ENCODE measurements at regions not wholly inside any gene's neighbourhood (a gene's known extent, or its start where the extent isn't known, plus 50 kb on each side); places are given as distances from the start of the nearest gene placed in this dataset.
A peak's percentile ranks its signal among the peaks of the same experiment; 100 is the strongest.

DNA sequence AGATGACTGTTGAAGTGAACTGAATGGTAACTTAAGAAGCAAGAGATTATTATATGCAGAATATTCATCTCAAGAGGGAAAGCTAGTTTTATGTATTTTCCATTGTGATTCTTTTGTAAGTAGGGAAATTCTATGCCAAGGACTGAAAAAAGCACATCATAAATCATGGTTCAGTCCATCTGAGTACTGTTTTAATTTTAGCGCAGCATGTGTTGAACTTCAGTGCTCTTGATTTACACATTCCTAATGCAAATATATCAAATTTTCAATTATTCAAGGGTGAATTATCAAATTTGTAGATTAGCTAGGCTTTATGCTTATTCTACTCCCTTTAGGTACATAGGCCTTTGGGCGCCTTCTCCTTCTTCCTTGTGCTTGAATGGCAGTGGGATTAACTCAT, 50.3 kb upstream of the TCF12 start:
- no peak for DNase-seq (ENCODE audit: low read depth, low spot score)

DNA sequence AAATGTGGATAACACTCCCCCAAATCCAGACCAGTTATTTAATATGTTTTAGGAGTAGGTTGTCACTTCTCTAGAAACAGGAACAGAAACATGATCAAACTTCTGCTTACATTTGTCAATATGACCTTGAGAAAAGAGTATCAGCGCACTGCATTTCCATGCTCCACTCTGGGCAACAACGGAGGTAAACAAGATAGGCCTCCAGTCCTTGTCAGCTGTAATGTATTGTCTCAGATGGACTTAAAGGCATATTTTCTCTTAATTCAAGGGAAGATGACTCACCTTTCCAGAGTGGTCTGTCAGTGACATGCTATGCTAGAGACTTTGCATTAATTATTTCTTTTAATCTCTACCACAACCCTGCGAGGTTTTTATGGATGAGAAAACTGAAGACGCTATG, 51.6 kb upstream of the TCF12 start:
- no peak for DNase-seq (ENCODE audit: low read depth, low spot score)

DNA sequence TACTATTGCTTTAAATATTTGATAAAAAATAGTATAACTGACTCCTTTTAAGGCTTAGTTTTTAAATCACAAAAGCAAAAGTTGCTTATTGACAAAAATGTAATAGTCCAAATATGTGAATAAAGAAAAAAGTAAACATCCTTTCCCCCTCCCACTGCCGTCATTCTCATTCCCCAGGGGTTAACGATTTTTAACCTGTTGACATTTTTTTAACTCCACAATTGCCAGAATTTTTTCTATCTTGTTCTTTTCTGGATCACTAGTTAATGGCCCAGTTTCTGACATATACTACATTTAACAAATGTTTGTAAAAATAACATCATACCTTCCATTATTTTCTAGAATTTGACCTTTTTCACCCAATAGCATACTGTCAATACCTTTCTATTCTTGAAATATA, 60.6 kb upstream of the TCF12 start:
- DNase-seq (ENCODE audit: low read depth, low spot score), result no peak

DNA sequence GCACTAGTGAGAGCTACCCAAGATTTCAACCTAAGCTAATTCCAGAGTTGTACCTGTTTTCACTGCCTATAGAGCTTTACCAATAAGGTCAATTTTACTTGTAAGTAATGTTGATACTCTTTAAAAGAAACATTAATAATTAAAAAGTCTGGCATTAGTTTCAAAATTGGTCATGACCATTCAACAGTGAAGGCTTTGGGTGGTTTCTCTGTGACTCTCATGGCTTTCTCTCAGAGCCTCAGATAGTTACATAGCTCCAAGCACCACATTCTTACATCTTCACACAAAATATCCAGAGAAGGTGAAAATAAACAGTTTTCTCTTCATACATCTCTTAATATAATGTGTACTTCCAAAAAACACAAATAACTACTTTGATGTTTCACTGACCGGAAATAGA, 61.5 kb upstream of the TCF12 start:
- DNase-seq (ENCODE audit: low read depth, low spot score), result no peak

- DNase-seq (ENCODE audit: low read depth, low spot score), result no peak
Measured at GRCh38 chr15:56844892-56845291, 73.6 kb upstream of the TCF12 start.

GRCh38 chr15:56844471-56844870, 74.0 kb upstream of the TCF12 start:
- no peak for DNase-seq (ENCODE audit: low read depth, low spot score)

DNA sequence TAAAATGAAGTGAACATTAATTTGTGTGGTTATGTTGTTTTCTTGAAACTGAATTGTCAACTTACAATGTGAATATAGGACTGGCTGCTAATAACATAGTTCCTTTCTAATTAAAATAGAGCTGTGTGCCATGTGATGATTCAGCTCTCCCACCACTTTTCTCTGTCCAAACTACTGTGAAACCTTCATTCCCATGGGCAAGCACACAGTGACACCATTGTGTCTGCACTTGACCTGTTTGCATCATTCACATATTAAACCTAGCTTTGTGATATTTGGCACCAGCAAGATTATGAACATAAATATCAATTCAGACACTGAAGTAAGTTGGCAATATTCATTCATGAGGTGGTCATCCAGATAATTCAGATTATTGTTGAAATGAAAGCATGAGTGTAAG, 78.8 kb upstream of the TCF12 start:
- DNase-seq (ENCODE audit: low read depth, low spot score), result no peak

DNA sequence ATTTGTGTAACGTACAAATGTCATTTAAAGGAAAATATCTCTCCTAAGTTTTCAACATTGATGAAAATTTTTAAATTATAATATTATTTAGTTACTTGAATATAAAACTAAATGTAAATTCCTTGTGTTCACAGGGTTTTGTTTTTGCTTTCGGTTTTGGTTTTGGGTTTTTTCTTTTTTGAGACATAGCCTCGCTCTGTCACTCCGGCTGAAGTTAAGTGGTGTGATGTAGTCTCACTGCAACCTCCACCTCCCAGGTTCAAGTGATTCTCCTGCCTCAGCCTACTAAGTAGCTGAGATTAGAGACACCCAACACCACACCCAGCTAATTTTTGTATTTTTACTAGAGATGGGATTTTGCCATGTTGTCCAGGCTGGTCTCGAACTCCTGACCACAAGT, 79.3 kb upstream of the TCF12 start:
- no peak for DNase-seq (ENCODE audit: low read depth, low spot score)

DNA sequence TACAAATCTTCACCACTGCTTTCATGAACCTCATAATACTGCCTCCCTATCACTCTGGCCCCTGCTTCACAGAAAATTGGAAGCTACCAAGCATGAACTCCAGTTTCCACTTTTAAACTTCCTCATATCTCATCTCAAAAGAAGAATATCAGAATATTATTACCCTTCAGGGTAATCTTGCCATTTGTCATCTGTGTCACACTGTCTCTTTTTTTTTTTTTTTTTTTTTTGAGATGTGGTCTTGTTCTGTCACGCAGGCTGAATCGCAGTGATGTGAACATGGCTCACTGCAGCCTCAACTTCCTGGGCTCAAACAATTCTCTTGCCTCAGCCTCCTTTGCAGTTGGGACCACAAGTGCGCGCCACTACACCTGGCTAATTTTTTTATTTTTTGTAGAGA, 80.4 kb upstream of the TCF12 start:
- no peak for DNase-seq (ENCODE audit: low read depth, low spot score)

GRCh38 chr15:56837273-56837672, 81.2 kb upstream of the TCF12 start:
- DNase-seq (ENCODE audit: low read depth, low spot score), result no peak

GRCh38 chr15:56835718-56836171, 82.7 kb upstream of the TCF12 start:
- no peak for DNase-seq (ENCODE audit: low read depth, low spot score)

DNA sequence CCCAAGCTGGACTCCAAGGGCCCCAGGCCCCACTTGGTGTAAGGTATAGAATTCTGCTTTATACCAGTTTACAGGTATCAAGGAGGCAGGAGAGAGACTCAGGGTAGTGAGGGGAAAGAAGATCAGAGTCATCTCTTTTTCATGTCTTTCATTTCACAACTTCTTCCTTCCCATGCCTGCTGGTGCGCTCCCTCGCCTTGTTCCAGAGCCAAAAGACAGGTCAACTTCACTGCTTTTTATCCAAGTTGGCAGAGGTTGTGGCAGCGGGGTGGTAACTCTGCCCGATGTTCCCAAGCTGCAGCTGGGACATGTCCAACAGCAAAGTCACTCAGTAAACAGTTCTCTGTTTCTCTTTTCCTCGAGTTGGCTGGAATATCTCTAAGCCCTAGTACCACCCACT, 86.3 kb upstream of the TCF12 start:
- no peak for DNase-seq (ENCODE audit: low read depth, low spot score)

- no peak for DNase-seq (ENCODE audit: low read depth, low spot score)
Measured at GRCh38 chr15:56831467-56832005, 86.9 kb upstream of the TCF12 start.

GRCh38 chr15:56824175-56824574, 90.9 kb upstream of the ZNF280D start:
- DNase-seq (ENCODE audit: low read depth, low spot score), result no peak

GRCh38 chr15:56821721-56822425, 88.6 kb upstream of the ZNF280D start:
- DNase-seq (ENCODE audit: low read depth, low spot score), result peak; percentile 59

GRCh38 chr15:56820333-56820732, 87.0 kb upstream of the ZNF280D start:
- DNase-seq (ENCODE audit: low read depth, low spot score), result no peak

DNA sequence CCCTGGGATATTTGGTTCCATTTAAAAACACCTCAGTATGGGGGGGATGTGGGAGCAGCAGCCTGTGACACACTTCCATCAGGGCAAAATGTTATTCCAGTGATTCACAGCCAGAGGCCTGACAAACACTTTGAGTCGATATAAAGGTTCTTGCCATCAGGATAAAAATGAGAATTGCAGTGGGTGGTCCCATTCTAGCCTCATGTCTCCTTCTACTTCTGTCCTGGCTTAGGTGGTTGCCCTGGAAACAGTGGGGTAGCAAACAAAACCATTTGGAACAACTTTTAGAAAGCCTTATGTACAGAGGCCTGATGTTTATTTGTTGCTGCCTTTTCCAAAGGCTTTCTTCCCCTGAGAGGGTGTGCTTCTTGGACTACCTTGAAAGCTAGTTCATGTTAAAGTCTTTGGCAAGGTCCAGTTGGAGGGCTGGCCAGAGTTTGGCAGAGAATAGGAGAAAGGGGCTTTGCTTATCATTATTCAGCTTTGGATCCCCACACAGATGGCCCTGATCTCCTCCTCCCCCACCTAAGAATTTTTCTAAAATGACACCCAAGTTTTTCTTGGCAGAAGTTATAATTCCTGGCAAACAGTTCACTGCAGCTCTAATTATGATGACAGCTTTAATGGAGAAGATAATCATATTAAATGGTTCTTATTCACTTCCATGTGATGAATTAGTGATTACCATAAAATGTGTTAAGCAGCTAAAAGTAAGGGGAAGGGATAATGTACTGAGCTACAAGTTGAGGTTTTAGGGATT, 84.2 kb upstream of the ZNF280D start:
- no peak for DNase-seq (ENCODE audit: low read depth, low spot score)

DNA sequence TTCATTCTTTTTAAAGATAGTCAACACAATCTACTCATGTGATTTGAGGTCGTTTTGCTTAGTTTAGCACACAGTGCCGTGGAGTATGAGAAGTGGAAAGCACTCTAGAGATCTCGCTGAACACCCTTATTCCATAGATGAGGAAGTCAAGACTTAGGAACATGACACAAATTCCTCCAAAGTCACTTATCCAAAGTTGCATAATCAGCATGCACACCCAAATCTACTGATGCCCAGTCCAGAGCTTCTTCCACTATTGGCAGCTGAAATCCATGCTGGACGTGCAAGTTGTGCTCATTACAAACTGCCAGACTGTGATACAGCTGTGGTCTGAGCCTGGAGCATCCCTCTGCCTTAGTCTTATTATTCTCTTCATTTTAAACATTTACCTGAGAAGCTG, 83.5 kb upstream of the ZNF280D start:
- no peak for DNase-seq (ENCODE audit: low read depth, low spot score)

DNA sequence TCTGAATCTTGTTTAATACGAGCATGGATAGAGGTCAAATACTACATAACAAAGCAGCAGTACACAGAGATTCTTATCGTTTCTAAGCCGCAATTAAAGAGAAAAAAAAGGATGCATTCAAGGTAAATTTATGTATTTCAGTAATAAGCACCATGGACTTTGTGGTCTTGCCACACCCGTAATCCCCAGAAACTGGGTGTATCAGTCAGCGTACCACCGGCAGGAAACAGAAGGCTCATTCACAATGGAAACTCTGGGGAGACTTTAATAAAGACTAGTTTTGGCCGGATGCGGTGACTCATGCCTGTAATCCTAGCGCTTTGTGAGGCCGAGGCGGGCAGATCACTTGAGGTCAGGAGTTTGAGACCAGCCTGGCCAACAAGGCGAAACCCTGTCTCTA, 81.9 kb upstream of the ZNF280D start:
- peak; percentile 70 for DNase-seq (ENCODE audit: low read depth, low spot score)

DNA sequence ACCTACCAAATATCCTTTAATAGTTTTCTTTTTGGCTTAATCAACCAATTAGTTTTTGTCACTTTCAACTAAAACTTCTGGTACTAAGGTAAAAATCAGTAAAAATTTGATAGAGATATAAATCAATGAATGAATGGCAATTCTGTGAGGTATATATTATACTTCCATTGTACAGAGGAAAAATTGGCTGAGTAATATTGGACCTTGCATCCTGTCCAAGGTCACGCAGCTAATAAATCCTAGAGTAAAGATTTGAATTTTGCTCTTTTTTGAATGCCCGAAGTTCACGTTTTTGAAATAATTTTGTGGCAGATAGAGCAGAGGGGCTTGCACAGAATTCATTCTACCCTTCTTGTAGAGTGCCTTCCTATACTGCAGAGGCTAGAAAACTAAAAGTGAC, 81.1 kb upstream of the ZNF280D start:
- DNase-seq (ENCODE audit: low read depth, low spot score), result no peak

GRCh38 chr15:56813995-56814394, 80.7 kb upstream of the ZNF280D start:
- DNase-seq (ENCODE audit: low read depth, low spot score), result no peak

- no peak for DNase-seq (ENCODE audit: low read depth, low spot score)
Measured at GRCh38 chr15:56812961-56813360, 79.7 kb upstream of the ZNF280D start.

DNA sequence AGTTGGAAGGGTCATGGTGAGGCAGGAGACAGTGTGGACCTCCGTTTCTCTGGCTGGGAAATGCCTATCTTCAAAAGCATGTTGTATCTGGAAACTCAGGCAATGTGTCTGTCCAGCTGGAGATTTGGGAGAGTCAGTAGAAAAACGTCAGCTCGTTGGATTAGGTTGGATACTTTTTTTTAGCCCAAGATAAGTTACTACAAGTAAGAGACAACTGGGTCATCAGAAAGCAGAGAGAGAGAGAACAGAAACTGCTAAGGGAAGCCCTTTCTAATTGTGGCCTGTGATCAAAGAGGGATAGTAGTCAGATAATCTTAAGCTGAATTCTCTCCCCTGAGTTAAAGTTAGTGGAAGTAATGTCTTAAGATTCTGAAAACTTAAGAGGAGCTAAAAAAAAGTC, 78.9 kb upstream of the ZNF280D start:
- no peak for DNase-seq (ENCODE audit: low read depth, low spot score)

Data from pulmonary artery endothelial cell (primary cell).